NCI-H146 (cell line): ENCODE measurements at regions not wholly inside any gene's neighbourhood (a gene's known extent, or its start where the extent isn't known, plus 50 kb on each side); places are given as distances from the start of the nearest gene placed in this dataset.
"Not testable (repeated sequence)": the region's sequence is repeated elsewhere in the genome, so short reads cannot be mapped to it uniquely, and the experiment has no call there.

Experiments used
- DNase-seq: peaks from one replicate; lab custom pipeline; 2025; lab: John Stamatoyannopoulos, UW

DNA sequence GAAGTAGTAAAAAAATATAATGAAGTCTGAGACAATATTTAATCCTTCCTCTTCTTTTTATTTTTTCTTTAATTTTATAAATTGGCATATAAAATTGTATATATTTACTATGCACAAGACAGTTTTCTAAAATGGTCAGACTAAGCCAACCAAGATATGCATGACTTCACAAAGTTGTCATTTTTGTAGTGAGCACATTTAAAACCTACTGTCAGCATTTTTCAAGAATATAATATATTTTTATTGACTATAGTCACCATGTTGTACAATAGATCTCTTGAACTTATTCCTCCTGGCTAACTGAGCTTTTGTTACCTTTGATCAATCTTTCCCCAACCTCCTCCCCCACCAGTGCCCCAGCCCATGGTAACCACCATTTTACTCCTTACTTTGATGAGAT is 129.2 kb downstream of the ATP6V1G3 start:
- no peak for DNase-seq

DNA sequence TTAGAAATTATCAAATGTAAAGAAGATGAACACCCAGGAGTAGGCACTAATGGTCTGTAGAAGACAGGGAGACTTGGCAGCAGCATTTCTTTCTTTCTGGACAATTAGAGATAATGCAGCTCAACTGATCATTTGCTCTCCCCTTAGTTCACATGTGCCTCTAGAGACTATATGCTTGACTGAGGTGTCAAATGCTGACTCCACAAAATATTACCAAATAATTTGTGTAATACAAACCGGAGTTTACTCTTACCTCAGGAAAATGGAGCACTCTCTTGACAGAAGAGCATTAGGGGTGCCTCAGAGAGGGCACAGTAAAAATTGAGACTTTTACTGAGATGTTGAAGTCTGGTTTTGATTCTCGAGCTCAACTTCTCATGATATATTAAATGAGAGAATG is 131.8 kb downstream of the ATP6V1G3 start:
- no peak for DNase-seq

DNA sequence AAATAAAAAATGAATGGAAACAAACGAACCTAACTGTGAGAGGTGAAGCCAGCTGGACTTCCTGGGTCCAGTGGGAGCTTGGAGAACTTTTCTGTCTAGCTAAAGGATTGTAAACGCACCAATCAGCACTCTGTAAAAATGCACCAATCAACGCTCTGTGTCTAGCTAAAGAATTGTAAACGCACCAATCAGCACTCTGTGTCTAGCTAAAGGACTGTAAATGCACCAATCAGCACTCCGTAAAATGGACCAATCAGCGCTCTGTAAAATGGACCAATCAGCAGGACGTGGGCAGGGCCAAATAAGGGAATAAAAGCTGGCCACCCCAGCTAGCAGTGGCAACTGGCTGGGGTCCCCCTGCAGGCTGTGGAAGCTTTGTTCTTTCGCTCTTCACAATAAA is 135.8 kb downstream of the ATP6V1G3 start:
- DNase-seq, result not testable (repeated sequence)

DNA sequence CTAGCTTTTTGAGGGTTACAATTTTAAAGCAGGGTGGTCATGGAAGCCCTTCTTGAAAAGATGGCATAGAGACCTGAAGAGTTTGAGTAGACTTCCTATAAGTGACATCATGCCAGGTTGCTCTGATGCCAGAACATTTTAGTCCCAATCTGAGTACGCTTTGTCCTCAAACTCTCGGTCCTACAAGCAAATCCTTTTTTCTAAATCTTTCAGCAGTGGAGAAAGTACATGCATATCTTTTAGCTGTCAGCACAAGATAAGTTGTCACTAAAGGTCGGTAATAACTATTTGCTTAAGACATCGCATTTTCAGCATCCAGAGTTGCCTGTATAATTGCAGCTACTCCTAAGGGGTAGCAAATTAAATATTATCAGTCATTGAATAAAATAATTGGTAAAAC is 140.4 kb downstream of the ATP6V1G3 start:
- DNase-seq, result no peak

DNA sequence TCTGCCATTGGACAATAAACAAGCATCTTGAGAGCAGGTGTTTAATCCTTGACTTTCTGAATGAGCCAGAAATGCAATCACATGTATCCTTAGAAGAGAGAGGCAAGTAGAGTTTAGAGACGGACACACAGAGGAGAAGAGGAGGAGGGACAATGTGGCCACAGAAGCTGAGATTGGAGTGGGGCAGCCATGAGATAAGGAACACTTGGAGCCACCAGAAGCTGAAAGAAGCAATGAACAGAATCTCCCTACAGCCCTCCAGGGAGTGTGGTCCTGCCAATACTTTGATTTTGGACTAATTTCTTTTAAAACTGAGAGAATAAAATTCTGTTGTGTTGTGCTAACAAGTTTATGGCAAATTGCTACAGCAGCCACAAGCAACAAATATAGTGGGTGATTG is 141.0 kb downstream of the ATP6V1G3 start:
- no peak for DNase-seq

DNA sequence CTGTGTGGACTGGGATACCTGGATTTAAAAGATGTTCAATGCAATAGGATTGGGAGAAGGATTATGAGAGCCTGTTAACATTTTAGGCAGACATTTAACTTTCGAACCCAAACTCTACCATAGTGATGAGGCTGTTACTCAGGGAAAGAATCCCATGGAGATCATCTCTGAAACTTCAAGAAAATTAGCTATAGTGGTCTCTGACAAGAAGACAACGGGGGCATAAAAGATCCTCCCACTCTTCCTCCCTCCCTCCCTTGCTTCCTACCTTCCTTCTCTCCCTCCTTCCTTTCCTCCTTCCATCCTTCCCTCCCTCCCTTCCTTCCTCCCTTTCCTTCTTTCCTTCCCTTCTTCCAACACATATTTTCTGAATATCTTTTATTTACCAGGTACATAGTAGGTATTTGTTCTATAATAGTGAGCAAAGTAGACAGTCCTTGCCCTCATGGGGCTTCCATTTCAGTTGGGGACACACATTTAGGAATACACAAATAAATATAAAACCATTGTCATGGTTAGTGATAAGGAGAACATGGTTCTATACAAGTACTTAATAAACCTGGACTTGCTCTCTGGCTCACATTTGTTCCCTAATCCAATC is 143.2 kb downstream of the ATP6V1G3 start:
- no peak for DNase-seq

DNA sequence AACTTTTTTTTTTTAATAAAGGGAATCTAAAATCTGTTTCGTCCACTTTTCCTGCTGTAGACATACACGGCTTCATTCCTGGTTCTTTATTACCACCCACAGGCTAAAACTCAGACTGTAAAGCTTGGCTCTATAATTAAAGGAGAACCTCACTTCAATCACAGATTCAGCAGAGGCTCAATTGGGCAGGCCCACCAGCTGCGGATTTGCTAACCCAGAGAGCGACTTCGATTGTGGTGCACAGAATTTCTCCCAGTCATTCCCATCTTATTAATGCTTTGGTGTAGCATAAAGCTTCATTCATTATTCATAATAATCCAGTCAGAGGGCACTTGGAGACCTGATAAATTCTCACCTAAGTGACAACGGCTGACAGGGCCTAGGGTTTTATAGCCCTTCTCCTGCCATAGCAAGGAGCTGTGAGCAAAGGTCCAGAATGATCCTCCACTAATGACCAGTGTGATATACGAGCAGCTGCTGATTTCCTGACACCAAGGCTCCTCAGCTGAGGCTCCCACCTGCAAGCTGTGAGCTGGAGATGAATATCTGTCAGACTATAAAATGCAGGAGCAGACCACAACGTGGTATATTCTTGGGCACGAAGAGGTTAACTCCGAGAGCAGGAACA is 149.0 kb downstream of the ATP6V1G3 start:
- no peak for DNase-seq

DNA sequence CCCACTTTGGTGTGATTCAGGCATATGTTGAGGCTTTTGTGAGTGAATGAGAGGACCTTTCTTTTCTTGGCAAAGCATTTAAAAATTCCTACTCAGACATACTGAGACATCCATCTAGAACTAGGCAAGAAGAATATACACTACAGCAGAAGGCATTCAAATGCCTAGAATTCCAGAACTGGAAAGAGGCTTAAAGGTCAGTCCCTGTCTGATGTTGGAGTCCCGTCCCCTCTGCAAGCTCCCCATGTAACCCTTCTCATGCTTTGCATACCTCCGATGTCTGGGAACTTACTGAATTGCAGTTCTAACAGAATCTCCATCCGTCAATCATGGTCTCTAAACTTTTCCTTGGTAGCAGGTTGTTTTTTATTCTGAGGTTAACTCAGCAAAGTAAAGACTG is 152.9 kb downstream of the ATP6V1G3 start:
- no peak for DNase-seq

DNA sequence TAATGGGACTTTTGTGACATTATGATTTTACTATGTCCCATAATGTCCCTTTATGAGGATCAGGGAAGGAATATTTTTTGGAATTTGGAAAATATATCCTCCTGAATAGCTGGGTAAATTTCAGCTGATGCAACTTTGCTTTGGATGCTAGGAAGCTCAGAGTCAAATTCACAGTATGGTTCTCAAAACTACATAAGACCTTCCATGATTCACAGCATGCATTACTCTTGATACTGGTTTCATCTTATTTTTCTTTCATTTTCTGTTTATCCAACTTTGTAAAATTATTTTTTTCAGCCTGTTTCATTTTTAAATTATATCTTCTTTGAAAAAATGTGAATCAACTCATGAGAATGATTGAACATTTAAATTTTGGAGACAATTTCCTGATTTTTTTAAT is 160.2 kb downstream of the ATP6V1G3 start:
- no peak for DNase-seq

DNA sequence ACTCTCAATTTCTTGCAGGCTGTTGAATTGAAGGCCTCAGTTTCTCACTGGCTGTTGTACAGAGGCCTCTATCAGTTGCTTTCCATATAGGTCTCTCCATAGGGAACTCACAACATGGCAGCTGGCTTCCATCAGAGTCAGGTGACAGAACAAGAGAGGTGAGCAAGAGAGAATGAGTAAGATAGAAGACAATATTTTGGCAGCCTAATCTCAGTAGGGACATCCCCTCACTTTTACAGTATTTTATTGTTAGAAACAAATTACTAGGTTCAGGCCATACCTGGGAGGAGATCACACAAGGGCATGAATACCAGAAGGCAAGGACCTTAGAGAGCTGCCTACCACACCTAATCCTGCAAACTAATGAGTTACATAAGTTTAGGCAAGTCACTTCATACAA is 162.8 kb downstream of the ATP6V1G3 start:
- no peak for DNase-seq

DNA sequence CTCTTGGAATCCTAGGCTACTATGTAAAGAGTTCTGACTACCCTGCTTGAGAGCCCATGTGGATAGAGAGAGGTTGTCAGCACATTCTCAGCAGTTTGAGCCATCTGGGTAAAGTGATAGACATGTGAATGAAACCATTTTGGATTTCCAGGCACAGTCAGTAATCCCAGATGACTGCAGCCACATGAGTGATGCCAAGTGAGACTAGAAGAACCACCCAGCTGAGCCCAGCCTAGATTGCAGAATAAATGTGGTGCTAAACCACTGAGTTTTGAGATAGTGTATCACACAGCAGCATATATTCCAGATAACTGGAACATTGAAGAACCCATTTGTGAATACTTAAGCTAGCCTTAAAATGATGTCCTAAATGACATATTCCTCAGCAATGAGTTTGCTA is 166.2 kb downstream of the ATP6V1G3 start:
- no peak for DNase-seq

DNA sequence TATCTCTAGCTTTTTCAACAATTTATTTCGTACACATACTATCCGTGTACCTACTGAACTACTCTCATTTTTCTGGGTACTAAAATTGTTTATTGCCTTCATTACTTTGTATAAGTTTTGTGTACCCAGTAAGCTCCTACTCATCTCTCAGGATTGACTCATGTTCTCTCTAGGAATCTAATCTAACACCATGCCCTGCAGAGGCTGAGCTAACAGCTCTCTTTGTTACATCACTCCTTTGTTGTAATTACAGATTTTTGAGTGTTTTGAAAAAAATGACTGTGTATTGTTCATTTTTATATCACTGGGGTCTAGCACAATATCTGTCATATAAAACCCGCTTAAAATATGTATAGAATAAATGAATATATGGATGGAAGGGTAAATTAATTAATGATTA is 167.1 kb downstream of the ATP6V1G3 start:
- no peak for DNase-seq
